Neural cell (in vitro differentiated cells): ENCODE measurements at regions not wholly inside any gene's neighbourhood (a gene's known extent, or its start where the extent isn't known, plus 50 kb on each side); places are given as distances from the start of the nearest gene placed in this dataset.

ENCODE experiments used
- H2AFZ ChIP-seq: fragments of 200-600, 300-800 bp; sonication (generic), shearing (Covaris generic); 2 replicates; pipeline ENCODE4 v1.6.0; 2014; ENCODE audit warnings: low read depth, mild to moderate bottlenecking, antibody characterized with exemption, low read length, moderate library complexity
- H3F3A ChIP-seq: fragments of 200-600 bp; shearing (Covaris generic); 2 replicates; pipeline ENCODE4 v1.6.1; 2016; ENCODE audit warnings: mild to moderate bottlenecking, moderate library complexity, mixed read lengths, antibody characterized with exemption, low read length; ENCODE audit not compliant: insufficient read depth, poor library complexity, severe bottlenecking
- H3K27ac ChIP-seq: fragments of 200-600, 300-800 bp; sonication (generic), shearing (Covaris generic); 2 replicates; pipeline ENCODE4 v1.5.1; 2014; ENCODE audit warnings: mild to moderate bottlenecking, low read length, moderate library complexity
- H3K27me3 ChIP-seq: fragments of 300-800, 200-600 bp; sonication (generic), shearing (Covaris generic); 2 replicates; pipeline ENCODE4 v1.6.0; 2014; ENCODE audit warnings: mild to moderate bottlenecking, low read depth, low read length, moderate library complexity; ENCODE audit not compliant: insufficient read depth
- H3K36me3 ChIP-seq: fragments of 300-800, 200-600 bp; sonication (generic), shearing (Covaris generic); 2 replicates; pipeline ENCODE4 v1.5.1; 2014; ENCODE audit warnings: mild to moderate bottlenecking, antibody characterized with exemption, low read length, moderate library complexity; ENCODE audit not compliant: insufficient read depth
- H3K4me2 ChIP-seq: fragments of 300-800, 200-600 bp; sonication (generic), shearing (Covaris generic); 2 replicates; pipeline ENCODE4 v1.6.0; 2014; ENCODE audit warnings: mild to moderate bottlenecking, low read length
- H3K4me3 ChIP-seq: fragments of 300-800, 200-600 bp; sonication (generic), shearing (Covaris generic); 2 replicates; pipeline ENCODE4 v1.5.1; 2014; ENCODE audit warnings: mild to moderate bottlenecking, low read length, moderate library complexity
- H3K79me2 ChIP-seq: fragments of 200-600 bp; shearing (Covaris generic); replicated peaks from 2 replicates; pipeline ENCODE4 v1.6.0; 2014; ENCODE audit warnings: mild to moderate bottlenecking, low read length, moderate library complexity; ENCODE audit not compliant: insufficient read depth
- H3K9ac ChIP-seq: fragments of 300-800, 200-600 bp; sonication (generic), shearing (Covaris generic); 2 replicates; pipeline ENCODE4 v1.6.1; 2016; ENCODE audit warnings: mild to moderate bottlenecking, low read length, mixed read lengths
- H3K9me2 ChIP-seq: fragments of 200-600 bp; shearing (Covaris generic); 2 replicates; pipeline ENCODE4 v1.6.1; 2016; ENCODE audit warnings: mild to moderate bottlenecking, low read length, mixed read lengths; ENCODE audit not compliant: insufficient read depth
- H3K9me3 ChIP-seq: fragments of 200-600, 300-800 bp; sonication (generic), shearing (Covaris generic); 2 replicates; pipeline ENCODE4 v1.6.1; 2016; ENCODE audit warnings: mild to moderate bottlenecking, mixed run types, low read length, moderate library complexity, mixed read lengths
- H4K20me1 ChIP-seq: fragments of 200-600 bp; shearing (Covaris generic); 2 replicates; pipeline ENCODE4 v1.6.1; 2016; ENCODE audit warnings: mild to moderate bottlenecking, mixed run types; ENCODE audit not compliant: insufficient read depth
- CTCF ChIP-seq: fragments of 450-650 bp; IDR thresholded peaks from 2 replicates; pipeline ENCODE4 v1.5.1; 2014; ENCODE audit warnings: antibody characterized with exemption, mild to moderate bottlenecking, moderate library complexity; ENCODE audit not compliant: poor library complexity, severe bottlenecking
- EP300 ChIP-seq: fragments of 450-650 bp; conservative IDR thresholded peaks from 2 replicates; pipeline ENCODE4 v1.6.1; 2014; ENCODE audit warnings: antibody characterized with exemption, mild to moderate bottlenecking, moderate library complexity; ENCODE audit not compliant: poor library complexity, severe bottlenecking
- EZH2 ChIP-seq: fragments of 200-600, 300-800 bp; shearing (Covaris generic), sonication (generic); IDR thresholded peaks from 2 replicates; pipeline ENCODE4 v1.6.1; 2014; ENCODE audit warnings: antibody characterized with exemption, low read length, borderline replicate concordance, mild to moderate bottlenecking; ENCODE audit not compliant: insufficient read depth, poor library complexity, severe bottlenecking
- MXI1 ChIP-seq: fragments of 450-650 bp; conservative IDR thresholded peaks from 2 replicates; pipeline ENCODE4 v1.6.1; 2014; ENCODE audit warnings: antibody characterized with exemption, mild to moderate bottlenecking; ENCODE audit not compliant: poor library complexity, severe bottlenecking
- POLR2AphosphoS5 ChIP-seq: IDR thresholded peaks from 2 replicates; pipeline ENCODE4 v1.6.1; 2012
- RAD21 ChIP-seq: fragments of 450-650 bp; conservative IDR thresholded peaks from 2 replicates; pipeline ENCODE4 v1.6.1; 2014; ENCODE audit warnings: antibody characterized with exemption, mild to moderate bottlenecking, moderate library complexity
- REST ChIP-seq: IDR thresholded peaks from 2 replicates; pipeline ENCODE4 v1.6.1; 2012; ENCODE audit warnings: borderline replicate concordance
- SMC3 ChIP-seq: fragments of 450-650 bp; conservative IDR thresholded peaks from 2 replicates; pipeline ENCODE4 v1.6.1; 2014; ENCODE audit warnings: antibody characterized with exemption, mild to moderate bottlenecking, moderate library complexity; ENCODE audit not compliant: poor library complexity
- TAF1 ChIP-seq: IDR thresholded peaks from 2 replicates; pipeline ENCODE4 v1.6.1; 2012; ENCODE audit warnings: low read depth

GRCh38 chr4:18937080-18937479, 915.5 kb upstream of the LCORL start:
- TF ChIP-seq EP300: no peak
- TF ChIP-seq POLR2AphosphoS5: no peak
- TF ChIP-seq REST: no peak
- no peak for TF ChIP-seq CTCF
- TF ChIP-seq EZH2: no peak
- TF ChIP-seq TAF1: no peak
- no peak for TF ChIP-seq SMC3
- no peak for TF ChIP-seq MXI1
- TF ChIP-seq RAD21: no peak
- Histone ChIP-seq H4K20me1 (no peaks in the 10 kb centered on the region), H3F3A (no peaks in the 10 kb centered on the region), H3K9me2 (no peaks in the 10 kb centered on the region), H3K4me3 (no peak overlapping the region), H2AFZ (no peak overlapping the region), H3K36me3 (no peaks in the 10 kb centered on the region), H3K4me2 (no peak overlapping the region), H3K9ac (no peak overlapping the region), H3K27me3 (no peaks in the 10 kb centered on the region), H3K9me3 (no peaks in the 10 kb centered on the region), H3K27ac (no peak overlapping the region), H3K79me2 (no peaks in the 10 kb centered on the region)

- Histone ChIP-seq H4K20me1 (no peaks in the 10 kb centered on the region), H3F3A (no peaks in the 10 kb centered on the region), H3K27ac (no peak overlapping the region), H3K4me3 (no peak overlapping the region), H3K79me2 (no peaks in the 10 kb centered on the region), H2AFZ (no peak overlapping the region), H3K9me2 (no peaks in the 10 kb centered on the region), H3K4me2 (no peak overlapping the region), H3K27me3 (no peaks in the 10 kb centered on the region), H3K9ac (no peak overlapping the region), H3K36me3 (no peaks in the 10 kb centered on the region), H3K9me3 (no peaks in the 10 kb centered on the region)
- TF ChIP-seq MXI1: no peak
- no peak for TF ChIP-seq CTCF
- TF ChIP-seq REST: peak; percentile 26
- TF ChIP-seq POLR2AphosphoS5: peak; percentile 30
Observed at GRCh38 chr4:18935659-18936345, 914.2 kb upstream of the LCORL start.
